ENCODE measurements at regions not wholly inside any gene's neighbourhood (a gene's known extent, or its start where the extent isn't known, plus 50 kb on each side); places are given as distances from the start of the nearest gene placed in this dataset.

GRCh38 chr12:33708935-33709334 is 269.3 kb upstream of the SYT10 start:
- CTCF ChIA-PET, result no interaction called here
- DNase-seq, result no peak
- Histone ChIP-seq H3K9me2 (no peaks in the 10 kb centered on the region), H3K27ac (ENCODE audit: low read depth in 2 of 2, low read length in 1 of 2) (no peak overlapping the region), H3K79me2 (ENCODE audit: insufficient read depth) (no peaks in the 10 kb centered on the region), H3K27me3 (ENCODE audit: insufficient read depth) (no peaks in the 10 kb centered on the region), H3F3A (replicated peaks; ENCODE audit: insufficient read depth) (no peaks in the 10 kb centered on the region), H3K9ac (no peak overlapping the region), H2AFZ (ENCODE audit: low read depth) (no peak overlapping the region), H3K9me3 (no peaks in the 10 kb centered on the region), H4K20me1 (ENCODE audit: insufficient read depth) (no peaks in the 10 kb centered on the region), H3K4me1 (ENCODE audit: control insufficient read depth in 1 of 2, insufficient read depth in 2 of 2, low read depth in 1 of 2, low read length in 1 of 2) (no peaks in the 10 kb centered on the region), H3K4me2 (no peak overlapping the region), H3K36me3 (replicated peaks in 1 of 2; ENCODE audit: control insufficient read depth in 1 of 2, insufficient read depth in 2 of 2, low read length in 1 of 2) (no peaks in the 10 kb centered on the region), H3K4me3 (ENCODE audit: low read depth in 2 of 2, low read length in 1 of 2) (no peak overlapping the region)
- WGBS (ENCODE audit: low lambda C conversion rate), result 0% methylated on average over 3 of the region's 3 CpGs
- POLR2A ChIA-PET, result no interaction called here
- TF ChIP-seq RXRA (IDR thresholded peaks at IDR 0.05; ENCODE audit: borderline replicate concordance, low read depth) (no peak), FOXM1 (IDR thresholded peaks at IDR 0.05; ENCODE audit: low read depth) (no peak), PBX3 (IDR thresholded peaks at IDR 0.05) (no peak), NRF1 (IDR thresholded peaks at IDR 0.05; ENCODE audit: low read depth, low read length) (no peak)

DNA sequence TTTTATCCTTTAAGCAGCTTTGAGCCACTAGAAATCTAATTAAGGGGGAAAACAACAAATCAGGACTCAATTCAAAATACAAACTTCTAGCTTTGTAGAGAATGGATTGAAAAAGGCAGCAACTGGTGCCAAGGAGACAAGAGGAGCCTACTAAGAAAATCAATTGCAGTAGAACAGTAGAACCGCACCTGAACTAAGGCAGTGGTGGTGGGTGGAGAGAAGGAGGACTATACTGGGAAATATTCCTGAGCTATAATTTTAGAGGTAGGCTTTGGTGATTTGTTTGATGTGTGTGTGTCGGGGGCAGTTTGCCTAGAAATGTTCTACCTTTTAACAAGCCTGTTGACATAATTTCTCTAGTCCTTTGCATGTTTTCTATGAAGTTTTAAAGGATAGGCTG is 270.9 kb upstream of the SYT10 start:
- CTCF ChIA-PET, result no interaction called here

GRCh38 chr12:33718631-33719030 is 279.0 kb upstream of the SYT10 start:
- no peaks in the 10 kb centered on the region for H3K9me2 ChIP-seq
- H3F3A ChIP-seq (replicated peaks; ENCODE audit: insufficient read depth), result no peaks in the 10 kb centered on the region
- H3K4me1 ChIP-seq (ENCODE audit: control insufficient read depth in 1 of 2, insufficient read depth in 2 of 2, low read depth in 1 of 2, low read length in 1 of 2), result no peaks in the 10 kb centered on the region
- H3K4me3 ChIP-seq (ENCODE audit: low read depth in 2 of 2, low read length in 1 of 2), result no peak overlapping the region
- H3K9ac ChIP-seq, result no peak overlapping the region
- DNase-seq, result no peak
- H4K20me1 ChIP-seq (ENCODE audit: insufficient read depth), result no peaks in the 10 kb centered on the region
- no peaks in the 10 kb centered on the region for H3K9me3 ChIP-seq
- ChIA-PET CTCF (no interaction called here), POLR2A (no interaction called here)
- WGBS (ENCODE audit: low lambda C conversion rate), result 1% methylated on average over 2 of the region's 2 CpGs
- H3K4me2 ChIP-seq, result no peak overlapping the region
- no peak overlapping the region for H2AFZ ChIP-seq (ENCODE audit: low read depth)
- H3K36me3 ChIP-seq (replicated peaks in 1 of 2; ENCODE audit: control insufficient read depth in 1 of 2, insufficient read depth in 2 of 2, low read length in 1 of 2), result no peaks in the 10 kb centered on the region
- no peaks in the 10 kb centered on the region for H3K79me2 ChIP-seq (ENCODE audit: insufficient read depth)
- TF ChIP-seq REST (IDR thresholded peaks at IDR 0.05; ENCODE audit: low read depth, low read length) (no peak), TAF1 (IDR thresholded peaks at IDR 0.05; ENCODE audit: borderline replicate concordance, low read depth, low read length) (no peak), GABPA (IDR thresholded peaks at IDR 0.05; ENCODE audit: low read depth) (no peak)
- TF ChIP-seq, protein P1, sequence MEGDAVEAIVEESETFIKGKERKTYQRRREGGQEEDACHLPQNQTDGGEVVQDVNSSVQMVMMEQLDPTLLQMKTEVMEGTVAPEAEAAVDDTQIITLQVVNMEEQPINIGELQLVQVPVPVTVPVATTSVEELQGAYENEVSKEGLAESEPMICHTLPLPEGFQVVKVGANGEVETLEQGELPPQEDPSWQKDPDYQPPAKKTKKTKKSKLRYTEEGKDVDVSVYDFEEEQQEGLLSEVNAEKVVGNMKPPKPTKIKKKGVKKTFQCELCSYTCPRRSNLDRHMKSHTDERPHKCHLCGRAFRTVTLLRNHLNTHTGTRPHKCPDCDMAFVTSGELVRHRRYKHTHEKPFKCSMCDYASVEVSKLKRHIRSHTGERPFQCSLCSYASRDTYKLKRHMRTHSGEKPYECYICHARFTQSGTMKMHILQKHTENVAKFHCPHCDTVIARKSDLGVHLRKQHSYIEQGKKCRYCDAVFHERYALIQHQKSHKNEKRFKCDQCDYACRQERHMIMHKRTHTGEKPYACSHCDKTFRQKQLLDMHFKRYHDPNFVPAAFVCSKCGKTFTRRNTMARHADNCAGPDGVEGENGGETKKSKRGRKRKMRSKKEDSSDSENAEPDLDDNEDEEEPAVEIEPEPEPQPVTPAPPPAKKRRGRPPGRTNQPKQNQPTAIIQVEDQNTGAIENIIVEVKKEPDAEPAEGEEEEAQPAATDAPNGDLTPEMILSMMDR (IDR thresholded peaks at IDR 0.05), result no peak
- no peaks in the 10 kb centered on the region for H3K27me3 ChIP-seq (ENCODE audit: insufficient read depth)
- H3K27ac ChIP-seq (ENCODE audit: low read depth in 2 of 2, low read length in 1 of 2), result no peak overlapping the region

More for the DNA sequence above, 270.9 kb upstream of the SYT10 start:
- Histone ChIP-seq H3K9me2 (no peaks in the 10 kb centered on the region), H3K79me2 (ENCODE audit: insufficient read depth) (no peaks in the 10 kb centered on the region), H3K36me3 (replicated peaks in 1 of 2; ENCODE audit: control insufficient read depth in 1 of 2, insufficient read depth in 2 of 2, low read length in 1 of 2) (no peaks in the 10 kb centered on the region), H3K9ac (no peak overlapping the region), H3K27ac (ENCODE audit: low read depth in 2 of 2, low read length in 1 of 2) (no peak overlapping the region), H3K4me3 (ENCODE audit: low read depth in 2 of 2, low read length in 1 of 2) (no peak overlapping the region), H3K27me3 (ENCODE audit: insufficient read depth) (no peaks in the 10 kb centered on the region), H3F3A (replicated peaks; ENCODE audit: insufficient read depth) (no peaks in the 10 kb centered on the region), H4K20me1 (ENCODE audit: insufficient read depth) (no peaks in the 10 kb centered on the region), H3K4me2 (no peak overlapping the region), H3K9me3 (no peaks in the 10 kb centered on the region), H2AFZ (ENCODE audit: low read depth) (no peak overlapping the region), H3K4me1 (ENCODE audit: control insufficient read depth in 1 of 2, insufficient read depth in 2 of 2, low read depth in 1 of 2, low read length in 1 of 2) (no peaks in the 10 kb centered on the region)
- WGBS (ENCODE audit: low lambda C conversion rate), result 0% methylated on average over 2 of the region's 2 CpGs
- no peak for TF ChIP-seq JUND (IDR thresholded peaks at IDR 0.05)
- TF ChIP-seq NRF1 (IDR thresholded peaks at IDR 0.05; ENCODE audit: low read depth, low read length), result no peak
- no peak for TF ChIP-seq YY1 (IDR thresholded peaks at IDR 0.05; ENCODE audit: low read depth)
- POLR2A ChIA-PET, result no interaction called here
- DNase-seq, result no peak
